Nucleus accumbens (tissue), 56 donors: ENCODE measurements at regions not wholly inside any gene's neighbourhood (a gene's known extent, or its start where the extent isn't known, plus 50 kb on each side); places are given as distances from the start of the nearest gene placed in this dataset.

Experiments used
- DNase-seq, 56 donors: peaks; one replicate each; lab custom pipeline; 2025; lab: John Stamatoyannopoulos, UW

- no peak for DNase-seq
Measured at GRCh38 chr5:74182603-74183002, 457.9 kb downstream of the ENC1 start.

- DNase-seq = no peak
Measured at GRCh38 chr5:74179701-74180100, 460.8 kb downstream of the ENC1 start.

GRCh38 chr5:74179179-74179578 is 461.3 kb downstream of the ENC1 start:
- DNase-seq = no peak

GRCh38 chr5:74177961-74178360 is 462.6 kb downstream of the ENC1 start:
- no peak for DNase-seq

GRCh38 chr5:74174366-74174765 is 466.2 kb downstream of the ENC1 start:
- DNase-seq = no peak

GRCh38 chr5:74173665-74174064 is 466.9 kb downstream of the ENC1 start:
- no peak for DNase-seq

- no peak for DNase-seq
Measured at GRCh38 chr5:74173241-74173640, 467.3 kb downstream of the ENC1 start.

- no peak for DNase-seq
Measured at GRCh38 chr5:74169701-74170100, 470.8 kb downstream of the ENC1 start.

GRCh38 chr5:74167930-74168315 is 472.6 kb downstream of the ENC1 start:
- DNase-seq = no peak

GRCh38 chr5:74167206-74167929 is 473.2 kb downstream of the ENC1 start:
- DNase-seq = no peak

- no peak for DNase-seq
Measured at GRCh38 chr5:74166064-74166463, 474.5 kb downstream of the ENC1 start.

- no peak for DNase-seq
Measured at GRCh38 chr5:74164725-74165235, 475.7 kb downstream of the ENC1 start.

GRCh38 chr5:74162524-74162923 is 478.0 kb downstream of the ENC1 start:
- DNase-seq = no peak

- no peak for DNase-seq
Measured at GRCh38 chr5:74161170-74161569, 479.4 kb downstream of the ENC1 start.

- DNase-seq = no peak
Measured at GRCh38 chr5:74156728-74157383, 483.7 kb downstream of the ENC1 start.

GRCh38 chr5:74155501-74155900 is 485.0 kb downstream of the ENC1 start:
- DNase-seq = no peak

GRCh38 chr5:74154526-74154925 is 486.0 kb downstream of the ENC1 start:
- DNase-seq = no peak

GRCh38 chr5:74153255-74153790 is 487.2 kb downstream of the ENC1 start:
- no peak for DNase-seq

GRCh38 chr5:74152625-74153254 is 487.8 kb downstream of the ENC1 start:
- DNase-seq = no peak

- no peak for DNase-seq
Measured at GRCh38 chr5:74152136-74152535, 488.4 kb downstream of the ENC1 start.

- DNase-seq = no peak
Measured at GRCh38 chr5:74149395-74149794, 491.1 kb downstream of the ENC1 start.
